Ovary (tissue), 7 donors: ENCODE measurements at regions not wholly inside any gene's neighbourhood (a gene's known extent, or its start where the extent isn't known, plus 50 kb on each side); places are given as distances from the start of the nearest gene placed in this dataset.

Source experiments
- DNase-seq, 5 donors: peaks; one replicate each; pipeline ENCODE4 v3.0.0-alpha.2; 2019 to 2020
- H3K27ac ChIP-seq, 2 donors: fragments of 200-600 bp; one replicate each; pipeline versions ENCODE4 v1.5.1 to v1.8.0; 2019 to 2022
- H3K27me3 ChIP-seq: fragments of 200-600 bp; one replicate; pipeline ENCODE4 v1.8.0; 2022
- H3K36me3 ChIP-seq: fragments of 200-600 bp; sonication (generic); one replicate; pipeline ENCODE4 v1.5.1; 2019
- H3K4me1 ChIP-seq: one replicate; pipeline ENCODE4 v1.8.1; 2013; ENCODE audit warnings: mild to moderate bottlenecking, moderate library complexity; ENCODE audit not compliant: insufficient read depth
- H3K4me3 ChIP-seq: fragments of 200-600 bp; sonication (generic); one replicate; pipeline ENCODE4 v1.5.1; 2017
- H3K9me3 ChIP-seq, 2 donors: fragments of 200-600 bp in 1 of 2; sonication (generic) in 1 of 2; one replicate each; pipeline versions ENCODE4 v1.5.1 to v1.8.1; 2013 to 2019; ENCODE audit warnings: mild to moderate bottlenecking in 1 of 2, moderate library complexity in 1 of 2
- CTCF ChIP-seq, 3 donors: fragments of 450-650 bp in 2 of 3; fragments of 200-600 bp in 1 of 3; IDR thresholded peaks; one replicate each; pipeline versions ENCODE4 v1.5.1 to v1.8.0; 2016 to 2022; ENCODE audit warnings: antibody characterized with exemption in 3 of 3, mild to moderate bottlenecking in 1 of 3
- EP300 ChIP-seq: sonication (generic); formaldehyde crosslinking; IDR thresholded peaks from one replicate; pipeline ENCODE4 v1.6.1; 2017; ENCODE audit warnings: antibody characterized with exemption
- POLR2A ChIP-seq: fragments of 450-650 bp; IDR thresholded peaks from one replicate; pipeline ENCODE4 v1.6.1; 2017; ENCODE audit warnings: antibody characterized with exemption, mild to moderate bottlenecking, moderate library complexity
- WGBS, 3 donors: extraction: QIAGEN DNeasy Blood & Tissue Kit in 1 of 3; methylation state at CpG; one replicate each; pipeline versions ENCODE4 v1.1.5 to v1.1.7; 2013 to 2017; 5-methylcytosine and 5-hydroxymethylcytosine counted together
- intact Hi-C, 4 donors: fragments of 100-400 bp; cut with DNase I; formaldehyde crosslinking; loops; one replicate each; pipeline versions ENCODE4 v1.11.0 to v1.15.1; 2022 to 2023
- donor health status: DM: no; HTN: no; CAD: no; lungs with moderate emphysema.
- donor health status: DM: no; HTN: no; CAD: no.
- donor health status: Bipolar disorder and iron deficiency.
- donor health status: DM: no; HTN: no; CAD: no.
- donor health status: DM: yes; HTN: yes; CAD: no.

- WGBS, 3 donors, result 93 to 100% (median 97%) methylated on average over 1 of the region's 1 CpG
- no peak for DNase-seq
- Histone ChIP-seq H3K4me1 (no peaks in the 10 kb centered on the region), H3K9me3 (no peaks in the 10 kb centered on the region), H3K27ac (no peak overlapping the region), H3K4me3 (no peak overlapping the region), H3K27me3 (no peaks in the 10 kb centered on the region), H3K36me3 (no peaks in the 10 kb centered on the region)
- TF ChIP-seq POLR2A (no peak), CTCF (IDR thresholded peaks at IDR 0.05) (no peak), EP300 (no peak)
- intact Hi-C loops, result no loop called here
Measured at GRCh38 chr2:189298481-189298880, 118.9 kb upstream of the COL5A2 start.

- Histone ChIP-seq H3K4me3 (no peak overlapping the region), H3K36me3 (no peaks in the 10 kb centered on the region), H3K9me3 (no peaks in the 10 kb centered on the region), H3K27me3 (no peaks in the 10 kb centered on the region), H3K27ac (no peak overlapping the region), H3K4me1 (no peaks in the 10 kb centered on the region)
- DNase-seq, result no peak
- intact Hi-C loops, result no loop called here
- WGBS, 3 donors, result 86 to 93% (median 92%) methylated on average over 1 of the region's 1 CpG
- TF ChIP-seq POLR2A (no peak), EP300 (no peak), CTCF (IDR thresholded peaks at IDR 0.05) (no peak)
Measured at GRCh38 chr2:189299974-189300373, 120.4 kb upstream of the COL5A2 start.

- Histone ChIP-seq H3K27ac (no peak overlapping the region), H3K4me3 (no peak overlapping the region), H3K36me3 (no peaks in the 10 kb centered on the region), H3K27me3 (no peaks in the 10 kb centered on the region), H3K4me1 (no peaks in the 10 kb centered on the region), H3K9me3 (no peaks in the 10 kb centered on the region)
- TF ChIP-seq CTCF (IDR thresholded peaks at IDR 0.05), result no peak
- TF ChIP-seq POLR2A, result no peak
- no peak for TF ChIP-seq EP300
- intact Hi-C loops, result no loop called here
- no peak for DNase-seq
Measured at GRCh38 chr2:189300916-189301315, 121.4 kb upstream of the COL5A2 start.

- intact Hi-C loops, result no loop called here
- H3K36me3 ChIP-seq, result no peaks in the 10 kb centered on the region
- TF ChIP-seq POLR2A, result no peak
- no peak for TF ChIP-seq CTCF (IDR thresholded peaks at IDR 0.05)
- TF ChIP-seq EP300, result no peak
- H3K9me3 ChIP-seq, result no peaks in the 10 kb centered on the region
- H3K27ac ChIP-seq, result no peak overlapping the region
- H3K4me3 ChIP-seq, result no peak overlapping the region
- H3K4me1 ChIP-seq, result no peaks in the 10 kb centered on the region
- DNase-seq, result no peak
- H3K27me3 ChIP-seq, result no peaks in the 10 kb centered on the region
- 87 to 90% (median 87%) methylated on average over 5 of the region's 5 CpGs for WGBS, 3 donors
Measured at GRCh38 chr2:189302274-189302948, 122.8 kb upstream of the COL5A2 start.
